Panc1 (cell line): ENCODE measurements at regions not wholly inside any gene's neighbourhood (a gene's known extent, or its start where the extent isn't known, plus 50 kb on each side); places are given as distances from the start of the nearest gene placed in this dataset.

Experiments
- ATAC-seq: fragments of 200-7000 bp; cut with Tn5 transposase; 2 replicates; pipeline ENCODE4 v1.9.1; 2020; ENCODE audit warnings: mild to moderate bottlenecking, moderate library complexity
- BruUV-seq: library from RNA; stranded (reverse); fragments of 400-500 nt; replicated peaks from 2 replicates; lab custom pipeline; 2021; lab: Mats Ljungman, UMichigan
- CTCF ChIA-PET: fragments of 300-600 bp; sonication (Branson Sonifier 250); formaldehyde crosslinking; loops from one replicate; lab custom pipeline; 2022; ENCODE audit warnings: antibody characterized with exemption; lab: Charles Lee
- POLR2A ChIA-PET: fragments of 300-600 bp; sonication (Branson Sonifier 250); formaldehyde crosslinking; loops from one replicate; lab custom pipeline; 2022; ENCODE audit warnings: antibody characterized with exemption; lab: Charles Lee
- DNase-seq: peaks from one replicate; pipeline ENCODE4 v3.0.0-alpha.2; 2010; ENCODE audit warnings: low read depth, low spot score
- H3K27ac ChIP-seq: 2 replicates; pipeline ENCODE4 v1.5.1; 2011; ENCODE audit warnings: mild to moderate bottlenecking, low read length, inconsistent platforms
- H3K27me3 ChIP-seq: fragments of 200-500 bp; sonication (Bioruptor generic); 2 replicates; pipeline ENCODE4 v1.6.0; 2014; ENCODE audit warnings: low read length, inconsistent platforms; ENCODE audit not compliant: control insufficient read depth, insufficient read depth
- H3K36me3 ChIP-seq: fragments of 200-500 bp; sonication (Bioruptor generic); 2 replicates; pipeline ENCODE4 v1.5.1; 2014; ENCODE audit warnings: inconsistent platforms, mild to moderate bottlenecking, low read length, moderate library complexity; ENCODE audit not compliant: control insufficient read depth, insufficient read depth
- H3K4me1 ChIP-seq: 2 replicates; pipeline ENCODE4 v1.5.1; 2011; ENCODE audit warnings: inconsistent platforms, mild to moderate bottlenecking, low read length, moderate library complexity; ENCODE audit not compliant: control insufficient read depth, insufficient read depth
- H3K4me3 ChIP-seq, 2 experiments: 2 replicates each; pipeline ENCODE4 v1.5.1; 2011 to 2012; ENCODE audit warnings: low read depth in 2 of 2, low read length in 2 of 2, mild to moderate bottlenecking in 2 of 2, inconsistent platforms in 1 of 2, moderate library complexity in 1 of 2
- H3K9me3 ChIP-seq: fragments of 200-500 bp; sonication (Bioruptor generic); 2 replicates; pipeline ENCODE4 v1.5.1; 2014; ENCODE audit warnings: low read depth, mild to moderate bottlenecking, inconsistent platforms, low read length, moderate library complexity; ENCODE audit not compliant: control insufficient read depth, insufficient read depth
- CTCF ChIP-seq: fragments of 450-650 bp; IDR thresholded peaks from 2 replicates; pipeline ENCODE4 v1.5.1; 2017; ENCODE audit warnings: mild to moderate bottlenecking
- POLR2AphosphoS5 ChIP-seq: IDR thresholded peaks from 2 replicates; pipeline ENCODE4 v1.6.1; 2012; ENCODE audit warnings: mild to moderate bottlenecking, low read depth, low read length, moderate library complexity
- REST ChIP-seq, 2 experiments: IDR thresholded peaks; 2 replicates each; pipeline ENCODE4 v1.6.1; 2011 to 2012; ENCODE audit warnings: low read depth in 2 of 2, control low read depth in 1 of 2, low read length in 1 of 2, mild to moderate bottlenecking in 1 of 2, moderate library complexity in 1 of 2; ENCODE audit not compliant: insufficient read depth in 1 of 2
- SIN3A ChIP-seq: IDR thresholded peaks from 2 replicates; pipeline ENCODE4 v1.6.1; 2012; ENCODE audit warnings: low read depth, mild to moderate bottlenecking, low read length, moderate library complexity, borderline replicate concordance; ENCODE audit not compliant: insufficient read depth
- TCF7L2 ChIP-seq: IDR thresholded peaks from 2 replicates; pipeline ENCODE4 v1.6.1; 2011; ENCODE audit warnings: mild to moderate bottlenecking, low read depth, low read length, inconsistent platforms
- in situ Hi-C: cut with HindIII; loops from 2 replicates; pipeline ENCODE4 v1.10.0; 2016; ENCODE audit warnings: low sequenced_read_pairs, low pct_unique_long_range_greater_than_20kb
- intact Hi-C: fragments of 100-400 bp; cut with micrococcal nuclease; formaldehyde crosslinking; loops from one replicate; pipeline ENCODE4 v1.10.0; 2022; ENCODE audit not compliant: unreplicated experiment

- Histone ChIP-seq H3K9me3 (no peaks in the 10 kb centered on the region), H3K27me3 (no peaks in the 10 kb centered on the region), H3K4me1 (no peaks in the 10 kb centered on the region), H3K27ac (no peak overlapping the region), H3K4me3 (no peak overlapping the region), H3K36me3 (no peaks in the 10 kb centered on the region)
- DNase-seq (no peak), ATAC-seq (no peak)
- ChIA-PET CTCF (no interaction called here), POLR2A (no interaction called here)
- intact Hi-C loops (no loop called here), in situ Hi-C loops (no loop called here)
- no peak for TF ChIP-seq TCF7L2
- no peak for TF ChIP-seq REST (IDR thresholded peaks at IDR 0.05; ENCODE audit: insufficient read depth in 1 of 2, low read depth in 2 of 2, low read length in 1 of 2)
- no peak for TF ChIP-seq CTCF
- TF ChIP-seq SIN3A = no peak
- TF ChIP-seq POLR2AphosphoS5 = no peak
- BruUV-seq = no TSS peak
Measured at GRCh38 chr4:127081041-127081440, 551.7 kb upstream of the INTU start.

- H3K27me3 ChIP-seq = no peaks in the 10 kb centered on the region
- no peak overlapping the region for H3K27ac ChIP-seq
- H3K4me1 ChIP-seq = no peaks in the 10 kb centered on the region
- ChIA-PET CTCF (no interaction called here), POLR2A (no interaction called here)
- H3K9me3 ChIP-seq = no peaks in the 10 kb centered on the region
- no peaks in the 10 kb centered on the region for H3K36me3 ChIP-seq
- ATAC-seq = no peak
- intact Hi-C loops (no loop called here), in situ Hi-C loops (no loop called here)
- no peak for TF ChIP-seq CTCF
- no peak for TF ChIP-seq REST (IDR thresholded peaks at IDR 0.05; ENCODE audit: insufficient read depth in 1 of 2, low read depth in 2 of 2, low read length in 1 of 2)
- no peak for TF ChIP-seq POLR2AphosphoS5
- TF ChIP-seq SIN3A = no peak
- no peak for TF ChIP-seq TCF7L2
- no peak overlapping the region for H3K4me3 ChIP-seq
- BruUV-seq = no TSS peak
- no peak for DNase-seq
Measured at GRCh38 chr4:127082986-127083385, 549.8 kb upstream of the INTU start.
